RWPE2 (cell line): ENCODE measurements at regions not wholly inside any gene's neighbourhood (a gene's known extent, or its start where the extent isn't known, plus 50 kb on each side); places are given as distances from the start of the nearest gene placed in this dataset.

Source experiments
- ATAC-seq: fragments of 200-7000 bp; cut with Tn5 transposase; 3 replicates; pipeline ENCODE4 v1.9.1; 2021; ENCODE audit warnings: low read depth
- DNase-seq: peaks from one replicate; pipeline ENCODE4 v3.0.0-alpha.2; 2020; ENCODE audit warnings: low spot score
- H3K27ac ChIP-seq: fragments of 450-650 bp; 2 replicates; pipeline ENCODE4 v1.5.1; 2017; ENCODE audit warnings: mild to moderate bottlenecking; ENCODE audit not compliant: poor library complexity, severe bottlenecking
- H3K27me3 ChIP-seq: fragments of 250-450 bp; sonication (Bioruptor Pico); 2 replicates; pipeline ENCODE4 v1.5.1; 2021; ENCODE audit warnings: mild to moderate bottlenecking, moderate library complexity; ENCODE audit not compliant: insufficient read depth, poor library complexity, severe bottlenecking
- H3K36me3 ChIP-seq: fragments of 250-450 bp; sonication (Bioruptor Pico); 2 replicates; pipeline ENCODE4 v1.5.1; 2020; ENCODE audit warnings: low read depth, mild to moderate bottlenecking, moderate library complexity
- H3K4me1 ChIP-seq: fragments of 250-450 bp; sonication (Bioruptor Pico); 2 replicates; pipeline ENCODE4 v1.5.1; 2021; ENCODE audit warnings: mild to moderate bottlenecking, moderate library complexity; ENCODE audit not compliant: insufficient read depth, poor library complexity, severe bottlenecking
- H3K4me3 ChIP-seq: fragments of 250-450 bp; sonication (Bioruptor Pico); 2 replicates; pipeline ENCODE4 v1.5.1; 2021; ENCODE audit warnings: mild to moderate bottlenecking, moderate library complexity; ENCODE audit not compliant: severe bottlenecking
- H3K9me3 ChIP-seq: fragments of 250-450 bp; sonication (Bioruptor Pico); 2 replicates; pipeline ENCODE4 v1.5.1; 2021; ENCODE audit warnings: mild to moderate bottlenecking, moderate library complexity; ENCODE audit not compliant: severe bottlenecking
- TF ChIP-seq, protein P1 (sequence below): fragments of 450-650 bp; IDR thresholded peaks from one replicate; pipeline ENCODE4 v1.5.1; 2017; ENCODE audit warnings: mild to moderate bottlenecking, moderate library complexity; ENCODE audit not compliant: poor library complexity, severe bottlenecking

DNA sequence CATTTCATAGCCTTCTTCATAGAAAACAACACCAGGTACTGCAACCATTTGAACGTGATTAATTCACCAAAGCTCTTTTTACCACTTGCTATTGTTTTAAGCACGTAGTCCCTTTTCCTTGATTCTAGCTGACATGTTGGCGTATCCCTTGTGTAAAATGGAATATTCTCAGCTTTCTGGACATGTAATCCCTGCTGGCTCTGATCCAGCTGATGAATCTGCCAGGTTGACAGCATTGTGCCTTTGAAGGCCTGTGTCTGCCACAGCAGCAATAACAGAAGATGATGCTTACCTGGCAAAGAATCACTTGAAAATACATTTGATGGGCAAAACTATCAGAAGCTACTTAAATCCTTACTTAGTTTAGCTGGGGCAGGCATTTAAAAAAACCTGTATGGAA is 81.0 kb upstream of the CCDC150 start:
- DNase-seq (no peak), ATAC-seq (no peak)
- TF ChIP-seq, protein P1, sequence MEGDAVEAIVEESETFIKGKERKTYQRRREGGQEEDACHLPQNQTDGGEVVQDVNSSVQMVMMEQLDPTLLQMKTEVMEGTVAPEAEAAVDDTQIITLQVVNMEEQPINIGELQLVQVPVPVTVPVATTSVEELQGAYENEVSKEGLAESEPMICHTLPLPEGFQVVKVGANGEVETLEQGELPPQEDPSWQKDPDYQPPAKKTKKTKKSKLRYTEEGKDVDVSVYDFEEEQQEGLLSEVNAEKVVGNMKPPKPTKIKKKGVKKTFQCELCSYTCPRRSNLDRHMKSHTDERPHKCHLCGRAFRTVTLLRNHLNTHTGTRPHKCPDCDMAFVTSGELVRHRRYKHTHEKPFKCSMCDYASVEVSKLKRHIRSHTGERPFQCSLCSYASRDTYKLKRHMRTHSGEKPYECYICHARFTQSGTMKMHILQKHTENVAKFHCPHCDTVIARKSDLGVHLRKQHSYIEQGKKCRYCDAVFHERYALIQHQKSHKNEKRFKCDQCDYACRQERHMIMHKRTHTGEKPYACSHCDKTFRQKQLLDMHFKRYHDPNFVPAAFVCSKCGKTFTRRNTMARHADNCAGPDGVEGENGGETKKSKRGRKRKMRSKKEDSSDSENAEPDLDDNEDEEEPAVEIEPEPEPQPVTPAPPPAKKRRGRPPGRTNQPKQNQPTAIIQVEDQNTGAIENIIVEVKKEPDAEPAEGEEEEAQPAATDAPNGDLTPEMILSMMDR: no peak
- no peaks in the 10 kb centered on the region for H3K36me3 ChIP-seq
- H3K4me3 ChIP-seq: no peak overlapping the region
- H3K27ac ChIP-seq: no peak overlapping the region
- no peaks in the 10 kb centered on the region for H3K9me3 ChIP-seq
- no peaks in the 10 kb centered on the region for H3K27me3 ChIP-seq
- no peaks in the 10 kb centered on the region for H3K4me1 ChIP-seq

DNA sequence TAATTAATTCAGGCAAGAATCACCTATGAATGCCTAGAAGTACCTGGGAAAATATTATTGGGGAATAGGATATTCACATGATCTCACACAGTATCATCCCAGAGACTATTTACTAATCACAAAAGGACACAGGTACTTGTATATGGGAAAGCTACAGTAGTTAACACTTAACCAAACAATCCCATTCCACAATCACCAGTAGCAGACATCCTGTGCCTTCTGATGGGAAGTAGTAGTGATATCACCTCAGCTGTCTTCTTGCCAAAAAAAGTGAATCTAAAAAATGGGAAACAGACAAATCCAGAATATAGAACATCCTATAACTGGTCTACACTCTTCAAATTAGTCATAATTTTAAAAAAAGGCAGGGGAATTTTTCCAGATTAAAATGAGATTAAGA is 75.6 kb upstream of the CCDC150 start:
- H3K4me1 ChIP-seq: no peaks in the 10 kb centered on the region
- H3K27ac ChIP-seq: no peak overlapping the region
- no peaks in the 10 kb centered on the region for H3K27me3 ChIP-seq
- H3K36me3 ChIP-seq: no peaks in the 10 kb centered on the region
- no peaks in the 10 kb centered on the region for H3K9me3 ChIP-seq
- H3K4me3 ChIP-seq: no peak overlapping the region
- ATAC-seq (no peak), DNase-seq (no peak)
- TF ChIP-seq, protein P1: no peak

DNA sequence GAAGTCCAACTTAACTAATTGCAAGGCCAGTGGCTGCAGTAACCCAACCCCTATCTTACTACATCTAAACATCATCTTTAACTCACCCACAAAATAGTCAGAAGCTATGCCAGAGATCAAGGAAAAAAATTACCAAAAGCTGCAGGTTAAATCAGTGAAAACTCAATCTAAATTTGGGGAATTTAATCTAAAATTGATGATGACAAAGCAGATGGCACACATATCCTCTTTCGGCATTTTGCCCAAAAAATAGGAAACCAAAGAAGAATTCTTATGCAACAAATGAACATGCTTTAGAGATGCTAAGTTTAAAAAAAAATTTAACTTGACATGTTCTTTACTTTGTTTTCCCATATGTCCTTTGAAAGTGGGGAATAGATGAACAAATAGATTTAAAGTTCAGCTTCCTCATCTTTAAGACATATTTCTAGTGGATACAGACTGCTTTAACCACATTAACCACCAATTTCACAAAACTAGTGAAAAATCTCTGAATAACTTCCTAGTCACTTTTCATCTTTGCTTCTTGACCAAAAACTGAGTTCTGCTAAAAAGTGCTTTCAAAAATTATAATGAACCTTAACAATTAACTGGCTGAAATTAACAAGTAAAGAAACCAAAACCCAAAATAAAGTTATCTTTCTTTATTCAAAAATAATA is 74.3 kb upstream of the CCDC150 start:
- DNase-seq: no peak
- TF ChIP-seq, protein P1: no peak

DNA sequence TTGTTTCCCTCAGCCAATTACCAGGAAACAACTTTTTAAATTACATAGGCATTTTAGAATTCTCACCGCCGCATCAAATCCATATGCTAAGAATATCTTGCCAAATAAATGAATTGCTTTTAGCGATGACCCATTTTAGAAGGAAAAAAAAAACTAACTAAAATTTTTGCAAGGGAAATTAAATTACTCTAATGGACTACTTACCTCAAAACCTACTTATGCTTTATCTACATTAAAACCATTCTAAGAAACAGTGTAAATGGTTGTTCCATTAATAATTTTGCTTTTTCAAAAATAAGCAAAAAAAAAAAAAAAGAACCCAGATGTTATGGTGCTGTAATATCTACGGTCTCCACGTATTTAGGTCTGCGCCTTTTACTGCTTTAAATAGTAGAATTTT is 73.5 kb upstream of the CCDC150 start:
- ATAC-seq (no peak), DNase-seq (no peak)
- TF ChIP-seq, protein P1: no peak
- no peak overlapping the region for H3K27ac ChIP-seq
- H3K36me3 ChIP-seq: no peaks in the 10 kb centered on the region
- H3K9me3 ChIP-seq: no peaks in the 10 kb centered on the region
- no peak overlapping the region for H3K4me3 ChIP-seq
- no peaks in the 10 kb centered on the region for H3K27me3 ChIP-seq
- no peaks in the 10 kb centered on the region for H3K4me1 ChIP-seq

More for the DNA sequence above, 74.3 kb upstream of the CCDC150 start:
- Histone ChIP-seq H3K27ac (no peak overlapping the region), H3K27me3 (no peaks in the 10 kb centered on the region), H3K36me3 (no peaks in the 10 kb centered on the region), H3K4me1 (no peaks in the 10 kb centered on the region), H3K9me3 (no peaks in the 10 kb centered on the region), H3K4me3 (no peak overlapping the region)
- no peak for ATAC-seq

DNA sequence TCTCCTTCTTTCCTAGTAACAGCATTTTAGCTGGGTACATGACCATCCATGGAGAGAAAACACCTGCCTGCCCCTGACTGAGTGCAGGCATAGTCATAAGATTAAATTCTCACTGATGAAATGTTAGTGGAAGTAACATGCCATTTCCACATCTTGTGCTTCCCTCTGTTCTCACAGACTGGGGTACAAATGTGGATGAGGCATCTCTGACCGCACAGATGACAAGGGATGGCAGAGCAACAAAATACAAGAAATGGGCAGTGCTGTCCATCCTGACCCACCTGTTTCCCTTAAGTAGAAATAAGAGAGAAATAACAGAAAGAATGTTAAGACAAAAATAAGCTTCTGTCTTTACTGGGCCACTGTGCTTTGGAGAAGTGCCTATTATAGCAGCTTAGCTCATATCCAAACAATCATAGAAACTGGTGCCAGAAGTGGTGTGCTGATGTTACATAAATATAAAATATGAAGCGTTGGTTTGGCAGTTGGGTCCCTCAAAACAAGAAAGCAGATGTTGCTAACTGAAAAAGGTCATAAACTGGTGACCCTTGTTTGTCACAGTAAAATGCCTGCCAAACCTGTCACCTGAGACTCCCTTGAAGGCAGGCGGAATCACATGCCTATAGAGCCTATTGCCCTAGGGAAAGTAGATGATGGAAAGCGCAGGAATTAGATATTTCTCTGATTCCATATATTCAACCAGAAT is 72.4 kb upstream of the CCDC150 start:
- Histone ChIP-seq H3K4me3 (no peak overlapping the region), H3K4me1 (no peaks in the 10 kb centered on the region), H3K9me3 (no peaks in the 10 kb centered on the region), H3K36me3 (no peaks in the 10 kb centered on the region), H3K27me3 (no peaks in the 10 kb centered on the region), H3K27ac (no peak overlapping the region)
- DNase-seq (no peak), ATAC-seq (no peak)
- TF ChIP-seq, protein P1: no peak
